ENCODE measurements at regions not wholly inside any gene's neighbourhood (a gene's known extent, or its start where the extent isn't known, plus 50 kb on each side); places are given as distances from the start of the nearest gene placed in this dataset.

DNA sequence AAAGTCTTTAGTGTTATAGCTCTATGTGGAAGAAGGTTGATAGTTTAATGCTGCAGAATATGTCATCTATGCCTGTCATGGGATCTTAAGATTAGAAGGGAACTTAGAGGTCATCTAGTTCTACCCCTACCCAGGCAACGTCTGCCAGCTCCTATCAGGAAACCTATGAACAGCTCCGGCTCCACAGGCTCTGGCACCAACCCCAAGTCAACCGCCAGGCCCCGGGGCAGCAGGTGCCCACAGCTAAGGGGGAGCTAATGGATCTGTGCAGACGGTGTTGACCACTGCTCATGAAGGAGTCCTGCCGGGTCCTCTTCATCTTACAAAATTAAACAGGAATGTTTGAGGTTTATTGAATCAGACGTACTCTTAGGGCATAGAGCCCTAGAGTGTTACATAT, 440.8 kb upstream of the KLHL29 start:
- TF ChIP-seq EZH2phosphoT487 (IDR thresholded peaks at IDR 0.05; ENCODE audit: borderline replicate concordance, low read length) = no peak
- TF ChIP-seq, protein P1, sequence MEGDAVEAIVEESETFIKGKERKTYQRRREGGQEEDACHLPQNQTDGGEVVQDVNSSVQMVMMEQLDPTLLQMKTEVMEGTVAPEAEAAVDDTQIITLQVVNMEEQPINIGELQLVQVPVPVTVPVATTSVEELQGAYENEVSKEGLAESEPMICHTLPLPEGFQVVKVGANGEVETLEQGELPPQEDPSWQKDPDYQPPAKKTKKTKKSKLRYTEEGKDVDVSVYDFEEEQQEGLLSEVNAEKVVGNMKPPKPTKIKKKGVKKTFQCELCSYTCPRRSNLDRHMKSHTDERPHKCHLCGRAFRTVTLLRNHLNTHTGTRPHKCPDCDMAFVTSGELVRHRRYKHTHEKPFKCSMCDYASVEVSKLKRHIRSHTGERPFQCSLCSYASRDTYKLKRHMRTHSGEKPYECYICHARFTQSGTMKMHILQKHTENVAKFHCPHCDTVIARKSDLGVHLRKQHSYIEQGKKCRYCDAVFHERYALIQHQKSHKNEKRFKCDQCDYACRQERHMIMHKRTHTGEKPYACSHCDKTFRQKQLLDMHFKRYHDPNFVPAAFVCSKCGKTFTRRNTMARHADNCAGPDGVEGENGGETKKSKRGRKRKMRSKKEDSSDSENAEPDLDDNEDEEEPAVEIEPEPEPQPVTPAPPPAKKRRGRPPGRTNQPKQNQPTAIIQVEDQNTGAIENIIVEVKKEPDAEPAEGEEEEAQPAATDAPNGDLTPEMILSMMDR (IDR thresholded peaks at IDR 0.05; ENCODE audit: low read depth, low read length, poor library complexity, severe bottlenecking) = no peak
